ENCODE measurements at regions not wholly inside any gene's neighbourhood (a gene's known extent, or its start where the extent isn't known, plus 50 kb on each side); places are given as distances from the start of the nearest gene placed in this dataset.

DNA sequence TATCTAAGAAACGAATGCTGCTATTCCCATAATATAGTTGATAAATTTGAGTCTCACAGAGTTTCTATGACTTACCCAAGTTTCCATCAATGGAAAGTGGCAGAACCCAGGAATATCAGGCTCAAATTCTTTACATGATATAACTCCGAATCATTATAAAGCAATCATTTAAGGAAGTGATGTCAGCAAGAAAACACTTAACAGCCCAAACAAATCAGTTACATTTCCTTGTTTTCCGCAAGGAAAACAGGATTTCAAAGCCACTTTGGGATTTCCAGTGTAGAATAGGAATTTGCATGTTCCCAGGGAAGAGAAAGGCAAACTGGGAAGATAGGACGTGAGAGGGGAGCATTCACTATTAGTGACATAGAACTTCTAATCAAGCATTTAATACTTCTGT, 311.4 kb upstream of the GOT2 start:
- TF ChIP-seq, protein P1, sequence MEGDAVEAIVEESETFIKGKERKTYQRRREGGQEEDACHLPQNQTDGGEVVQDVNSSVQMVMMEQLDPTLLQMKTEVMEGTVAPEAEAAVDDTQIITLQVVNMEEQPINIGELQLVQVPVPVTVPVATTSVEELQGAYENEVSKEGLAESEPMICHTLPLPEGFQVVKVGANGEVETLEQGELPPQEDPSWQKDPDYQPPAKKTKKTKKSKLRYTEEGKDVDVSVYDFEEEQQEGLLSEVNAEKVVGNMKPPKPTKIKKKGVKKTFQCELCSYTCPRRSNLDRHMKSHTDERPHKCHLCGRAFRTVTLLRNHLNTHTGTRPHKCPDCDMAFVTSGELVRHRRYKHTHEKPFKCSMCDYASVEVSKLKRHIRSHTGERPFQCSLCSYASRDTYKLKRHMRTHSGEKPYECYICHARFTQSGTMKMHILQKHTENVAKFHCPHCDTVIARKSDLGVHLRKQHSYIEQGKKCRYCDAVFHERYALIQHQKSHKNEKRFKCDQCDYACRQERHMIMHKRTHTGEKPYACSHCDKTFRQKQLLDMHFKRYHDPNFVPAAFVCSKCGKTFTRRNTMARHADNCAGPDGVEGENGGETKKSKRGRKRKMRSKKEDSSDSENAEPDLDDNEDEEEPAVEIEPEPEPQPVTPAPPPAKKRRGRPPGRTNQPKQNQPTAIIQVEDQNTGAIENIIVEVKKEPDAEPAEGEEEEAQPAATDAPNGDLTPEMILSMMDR (IDR thresholded peaks at IDR 0.05), result no peak
- no peak for TF ChIP-seq POLR2A (IDR thresholded peaks at IDR 0.05)

All from uterus (tissue), 2 donors.